ENCODE measurements at regions not wholly inside any gene's neighbourhood (a gene's known extent, or its start where the extent isn't known, plus 50 kb on each side); places are given as distances from the start of the nearest gene placed in this dataset.
"Not testable (repeated sequence)": the region's sequence is repeated elsewhere in the genome, so short reads cannot be mapped to it uniquely, and the experiment has no call there.

DNA sequence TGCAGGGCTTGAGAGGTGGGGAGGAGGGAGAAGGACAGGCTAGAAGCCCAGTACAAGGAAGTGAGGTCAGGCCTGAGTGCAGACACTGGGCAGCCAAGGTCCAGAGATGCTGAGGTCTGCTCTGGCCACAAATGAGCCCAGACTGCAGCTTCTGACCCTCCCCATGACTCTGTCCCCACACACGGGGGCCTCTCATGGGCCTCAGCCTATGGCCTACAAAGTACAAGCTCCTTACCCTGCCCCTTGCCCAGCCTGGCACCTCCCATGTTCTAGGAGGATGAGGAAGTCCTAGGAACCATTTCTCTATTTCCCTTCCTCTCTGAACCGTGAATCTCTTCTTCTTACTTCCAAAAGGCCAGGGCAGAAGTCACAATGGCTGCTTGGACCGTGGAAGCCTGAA, 193.8 kb downstream of the ANKRD30B start:
- no peaks in the 10 kb centered on the region for H3K9me3 Mint-ChIP-seq
- DNase-seq = no peak
- ChIA-PET CTCF (no interaction called here), POLR2A (no interaction called here)
- H3K4me3 Mint-ChIP-seq = no peak overlapping the region
- no peaks in the 10 kb centered on the region for H3K4me1 Mint-ChIP-seq
- no peak overlapping the region for H3K27ac Mint-ChIP-seq
- H3K27me3 Mint-ChIP-seq = no peaks in the 10 kb centered on the region
- no peaks in the 10 kb centered on the region for H3K36me3 Mint-ChIP-seq (ENCODE audit: low read depth)

DNA sequence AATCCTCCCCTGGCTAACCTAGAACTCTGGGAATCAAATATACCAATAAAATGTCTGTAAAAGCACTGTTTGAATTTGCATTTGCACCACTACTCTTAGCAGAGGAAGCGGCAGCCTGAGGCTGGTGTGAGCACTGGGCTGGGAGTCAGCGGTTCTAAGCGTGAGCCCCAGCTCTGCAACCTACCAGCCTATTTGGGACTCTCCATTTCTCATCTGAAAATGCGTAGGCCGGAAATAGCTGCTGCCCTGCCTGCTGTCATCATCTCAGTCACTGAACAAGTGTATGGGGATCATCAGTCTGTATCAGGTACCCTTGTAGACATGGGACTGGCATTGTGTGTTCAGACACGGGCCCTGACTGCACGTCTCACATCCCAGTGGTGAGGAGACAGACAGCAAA, 194.3 kb downstream of the ANKRD30B start:
- no peaks in the 10 kb centered on the region for H3K4me1 Mint-ChIP-seq
- no peaks in the 10 kb centered on the region for H3K9me3 Mint-ChIP-seq
- no peaks in the 10 kb centered on the region for H3K27me3 Mint-ChIP-seq
- no peaks in the 10 kb centered on the region for H3K36me3 Mint-ChIP-seq (ENCODE audit: low read depth)
- H3K27ac Mint-ChIP-seq = no peak overlapping the region
- no peak for DNase-seq
- H3K4me3 Mint-ChIP-seq = no peak overlapping the region
- CTCF ChIA-PET = no interaction called here
- POLR2A ChIA-PET = no interaction called here

DNA sequence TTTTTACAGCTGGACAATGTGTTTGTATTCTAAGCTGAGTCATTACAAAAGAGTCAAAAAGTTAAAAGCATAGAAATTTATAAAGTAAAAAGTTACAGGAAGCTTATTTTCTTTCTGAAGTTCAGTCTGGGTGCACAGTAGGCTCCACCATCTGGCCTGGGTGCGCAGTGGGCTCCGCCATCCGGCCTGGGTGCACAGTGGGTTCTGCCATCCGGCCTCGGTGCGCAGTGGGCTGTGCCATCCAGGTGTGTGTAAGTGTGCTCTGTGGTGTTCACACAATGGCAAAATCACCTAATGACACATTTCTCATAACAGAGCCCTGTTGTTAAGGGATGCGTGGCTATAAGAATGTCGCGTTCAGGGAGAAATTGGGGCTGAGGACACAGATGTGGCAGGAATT, 195.5 kb downstream of the ANKRD30B start:
- Mint-ChIP-seq H3K9me3 (no peaks in the 10 kb centered on the region), H3K27me3 (no peaks in the 10 kb centered on the region), H3K36me3 (ENCODE audit: low read depth) (no peaks in the 10 kb centered on the region), H3K4me3 (no peak overlapping the region), H3K27ac (no peak overlapping the region), H3K4me1 (no peaks in the 10 kb centered on the region)
- CTCF ChIA-PET = no interaction called here
- DNase-seq = no peak
- POLR2A ChIA-PET = no interaction called here

GRCh38 chr18:14943967-14944636, 196.1 kb downstream of the ANKRD30B start:
- Mint-ChIP-seq H3K4me3 (no peak overlapping the region), H3K27ac (no peak overlapping the region), H3K36me3 (ENCODE audit: low read depth) (no peaks in the 10 kb centered on the region), H3K9me3 (no peaks in the 10 kb centered on the region), H3K4me1 (no peaks in the 10 kb centered on the region), H3K27me3 (no peaks in the 10 kb centered on the region)
- ChIA-PET POLR2A (no interaction called here), CTCF (no interaction called here)
- DNase-seq = no peak

DNA sequence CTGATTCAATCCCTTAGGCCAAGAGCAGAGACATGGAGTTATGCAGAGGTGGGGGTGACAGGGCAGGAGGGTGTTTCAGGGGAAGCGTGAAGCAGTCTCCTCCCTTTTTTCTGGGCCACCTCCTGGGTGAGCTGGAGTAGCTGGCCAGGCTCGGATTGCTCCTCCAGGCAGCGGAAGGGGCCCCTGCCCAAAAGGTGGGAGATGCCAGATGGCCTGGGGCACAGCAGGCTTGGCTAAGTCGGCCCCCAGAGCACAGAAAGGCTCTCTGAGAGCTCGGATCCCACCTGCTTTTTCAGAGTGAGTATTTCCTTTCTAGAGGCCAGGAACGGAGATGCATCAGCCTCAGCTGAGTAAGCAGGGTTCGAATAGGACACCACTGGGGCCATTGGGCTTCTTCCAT, 196.9 kb downstream of the ANKRD30B start:
- Mint-ChIP-seq H3K9me3 (no peaks in the 10 kb centered on the region), H3K27me3 (no peaks in the 10 kb centered on the region), H3K4me3 (no peak overlapping the region), H3K36me3 (ENCODE audit: low read depth) (no peaks in the 10 kb centered on the region), H3K4me1 (no peaks in the 10 kb centered on the region), H3K27ac (no peak overlapping the region)
- POLR2A ChIA-PET = no interaction called here
- CTCF ChIA-PET = no interaction called here
- DNase-seq = no peak

DNA sequence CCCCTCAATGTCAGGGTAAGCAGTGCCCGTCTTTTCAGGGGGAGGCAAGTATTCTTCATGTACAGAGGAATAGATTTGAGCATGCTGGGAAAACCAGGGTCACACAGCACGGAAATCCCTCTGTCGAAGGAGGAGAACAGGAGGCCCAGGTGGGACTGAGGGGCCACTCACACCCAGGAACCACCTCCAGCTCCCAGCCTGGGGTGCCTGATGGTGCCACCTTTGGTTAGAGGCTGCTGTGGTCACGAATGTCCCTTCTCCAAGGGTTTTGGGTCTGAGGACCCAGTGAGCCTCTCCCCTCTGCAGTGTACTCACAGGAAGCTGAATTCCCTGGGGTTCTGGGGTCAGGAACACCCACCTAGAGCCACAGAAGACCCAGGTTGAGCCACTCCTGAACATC, 197.3 kb downstream of the ANKRD30B start:
- H3K9me3 Mint-ChIP-seq = no peaks in the 10 kb centered on the region
- POLR2A ChIA-PET = no interaction called here
- no peaks in the 10 kb centered on the region for H3K4me1 Mint-ChIP-seq
- no peak overlapping the region for H3K4me3 Mint-ChIP-seq
- no peaks in the 10 kb centered on the region for H3K36me3 Mint-ChIP-seq (ENCODE audit: low read depth)
- no peak for DNase-seq
- no peak overlapping the region for H3K27ac Mint-ChIP-seq
- no peaks in the 10 kb centered on the region for H3K27me3 Mint-ChIP-seq
- CTCF ChIA-PET = no interaction called here

- Mint-ChIP-seq H3K36me3 (ENCODE audit: low read depth) (no peaks in the 10 kb centered on the region), H3K4me3 (no peak overlapping the region), H3K9me3 (no peaks in the 10 kb centered on the region), H3K27ac (no peak overlapping the region), H3K4me1 (no peaks in the 10 kb centered on the region), H3K27me3 (no peaks in the 10 kb centered on the region)
- ChIA-PET POLR2A (no interaction called here), CTCF (no interaction called here)
- DNase-seq = no peak
Observed at GRCh38 chr18:14945984-14946383, 198.0 kb downstream of the ANKRD30B start.

DNA sequence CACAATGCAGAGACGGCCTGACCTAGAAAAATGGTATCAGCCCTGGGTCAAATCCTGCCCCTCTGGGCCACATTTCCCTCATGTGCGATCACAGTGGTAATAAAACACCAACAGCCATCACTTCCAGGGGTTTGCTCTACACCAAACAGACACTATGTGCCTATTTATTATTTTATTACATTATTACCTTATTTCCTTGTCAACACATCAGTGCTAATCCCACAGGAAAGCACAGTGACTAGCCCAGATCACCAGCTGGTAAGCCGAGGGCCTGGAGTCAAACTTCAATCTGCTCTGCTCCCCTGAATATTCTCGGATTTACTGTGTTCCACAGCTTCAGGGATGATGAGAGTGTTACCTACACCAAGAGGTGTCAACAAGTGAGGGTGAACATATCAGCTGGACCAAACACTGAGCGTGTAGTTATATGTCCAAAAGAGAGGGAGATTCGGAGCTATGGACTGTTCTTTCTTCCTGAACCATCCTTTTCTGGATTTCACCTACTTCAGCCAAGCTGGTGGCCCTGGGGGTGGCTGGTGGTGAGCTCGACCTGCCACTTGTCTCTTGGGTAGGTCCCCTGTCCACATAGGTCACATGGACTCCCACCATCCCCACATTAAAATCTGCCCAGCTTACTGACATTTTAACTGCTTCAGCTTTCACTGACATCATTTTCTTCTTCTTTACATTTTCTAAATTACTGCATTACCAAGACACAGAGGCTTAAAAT, 198.9 kb downstream of the ANKRD30B start:
- DNase-seq; H3K4me3 Mint-ChIP-seq; H3K4me1 Mint-ChIP-seq; H3K36me3 Mint-ChIP-seq (ENCODE audit: low read depth); H3K27me3 Mint-ChIP-seq; H3K27ac Mint-ChIP-seq; CTCF ChIA-PET; POLR2A ChIA-PET; H3K9me3 Mint-ChIP-seq: not testable (repeated sequence)

DNA sequence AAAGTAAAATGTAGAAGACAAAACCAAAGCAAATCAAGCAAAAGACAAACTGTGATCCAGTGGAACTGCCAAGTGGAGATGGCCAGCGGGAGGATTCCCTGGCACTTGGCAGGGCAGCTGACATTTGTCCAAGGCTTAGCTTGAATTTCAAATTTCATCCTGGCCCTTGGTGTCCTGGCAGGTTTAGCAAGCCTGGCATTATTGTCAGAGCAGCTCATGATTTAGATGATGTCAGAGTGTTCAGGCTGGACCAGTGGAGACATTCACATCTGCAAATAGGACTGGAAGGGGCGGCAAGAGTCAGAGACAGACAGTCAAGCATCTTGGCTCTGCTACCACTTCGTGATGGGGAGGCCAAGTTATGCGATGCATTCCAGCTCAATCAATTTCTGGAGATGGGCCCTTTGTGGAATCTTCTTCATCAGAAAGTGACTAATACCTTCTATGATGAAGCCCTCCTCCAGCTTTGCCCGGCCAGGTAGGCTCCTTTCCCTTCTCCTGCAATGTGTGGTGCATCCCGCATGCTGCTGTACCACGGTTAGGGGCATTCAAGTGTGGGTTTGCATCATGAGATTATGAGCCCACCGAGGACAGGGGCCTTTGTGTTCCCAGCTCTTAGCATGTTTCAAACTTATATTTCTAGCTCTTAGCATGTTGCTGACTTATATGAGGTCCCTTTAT, 199.7 kb downstream of the ANKRD30B start:
- no peaks in the 10 kb centered on the region for H3K4me1 Mint-ChIP-seq
- no peak for DNase-seq
- no peaks in the 10 kb centered on the region for H3K27me3 Mint-ChIP-seq
- ChIA-PET POLR2A (no interaction called here), CTCF (no interaction called here)
- H3K9me3 Mint-ChIP-seq = no peaks in the 10 kb centered on the region
- H3K4me3 Mint-ChIP-seq = no peak overlapping the region
- H3K36me3 Mint-ChIP-seq (ENCODE audit: low read depth) = no peaks in the 10 kb centered on the region
- H3K27ac Mint-ChIP-seq = no peak overlapping the region

- H3K9me3 Mint-ChIP-seq = no peaks in the 10 kb centered on the region
- no peak overlapping the region for H3K27ac Mint-ChIP-seq
- POLR2A ChIA-PET = no interaction called here
- H3K4me1 Mint-ChIP-seq = no peaks in the 10 kb centered on the region
- no peaks in the 10 kb centered on the region for H3K36me3 Mint-ChIP-seq (ENCODE audit: low read depth)
- no peaks in the 10 kb centered on the region for H3K27me3 Mint-ChIP-seq
- CTCF ChIA-PET = no interaction called here
- H3K4me3 Mint-ChIP-seq = no peak overlapping the region
- DNase-seq = no peak
Observed at GRCh38 chr18:14948163-14948540, 200.2 kb downstream of the ANKRD30B start.

DNA sequence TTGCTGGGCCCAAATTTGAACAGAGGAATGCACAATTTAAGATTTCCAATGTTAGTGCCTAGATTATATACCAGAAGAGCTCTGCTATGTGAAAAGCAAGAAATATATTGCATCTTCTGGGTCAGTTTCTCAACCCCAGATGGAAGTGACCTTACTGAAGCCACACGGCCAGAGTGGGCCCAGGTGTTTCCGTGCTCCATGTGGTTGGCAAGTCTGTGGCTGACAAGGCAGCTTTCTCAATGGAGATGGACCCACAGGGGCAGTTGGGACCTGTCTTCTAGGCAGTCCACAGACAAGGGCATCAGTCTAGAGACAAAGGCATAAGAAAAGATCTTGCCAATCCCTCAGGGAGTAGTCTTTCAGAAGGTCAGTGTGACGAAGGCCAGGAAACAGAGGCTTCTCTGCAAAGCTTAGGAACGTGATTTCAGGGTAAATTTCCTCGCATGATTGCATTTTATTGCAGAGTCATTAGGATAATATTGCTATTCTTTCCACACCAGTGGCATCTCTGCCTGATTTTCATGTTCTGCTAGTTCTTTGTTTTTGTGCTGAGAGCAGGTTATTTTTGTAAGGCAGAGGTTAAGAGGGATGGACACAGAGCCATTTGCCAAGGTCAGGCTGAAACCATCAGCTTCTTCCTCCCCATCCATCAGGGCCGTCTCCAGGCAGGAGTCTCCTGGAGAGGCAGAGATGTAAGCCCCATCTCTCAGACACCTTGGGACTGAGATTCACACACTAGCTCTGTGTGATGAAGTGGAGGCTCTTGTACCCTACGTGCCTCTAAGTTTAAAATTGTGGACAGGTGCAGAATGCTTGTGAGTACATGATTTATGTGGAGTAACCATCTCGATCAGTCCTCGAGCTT, 202.1 kb downstream of the ANKRD30B start:
- Mint-ChIP-seq H3K9me3 (no peaks in the 10 kb centered on the region), H3K27ac (no peak overlapping the region), H3K4me1 (no peaks in the 10 kb centered on the region), H3K27me3 (no peaks in the 10 kb centered on the region), H3K4me3 (no peak overlapping the region), H3K36me3 (ENCODE audit: low read depth) (no peaks in the 10 kb centered on the region)
- ChIA-PET CTCF (no interaction called here), POLR2A (no interaction called here)
- DNase-seq = no peak

- DNase-seq; CTCF ChIA-PET; H3K36me3 Mint-ChIP-seq (ENCODE audit: low read depth); H3K27me3 Mint-ChIP-seq; H3K27ac Mint-ChIP-seq; POLR2A ChIA-PET; H3K4me3 Mint-ChIP-seq; H3K4me1 Mint-ChIP-seq; H3K9me3 Mint-ChIP-seq: not testable (repeated sequence)
Observed at GRCh38 chr18:14952444-14953077, 204.6 kb downstream of the ANKRD30B start.

DNA sequence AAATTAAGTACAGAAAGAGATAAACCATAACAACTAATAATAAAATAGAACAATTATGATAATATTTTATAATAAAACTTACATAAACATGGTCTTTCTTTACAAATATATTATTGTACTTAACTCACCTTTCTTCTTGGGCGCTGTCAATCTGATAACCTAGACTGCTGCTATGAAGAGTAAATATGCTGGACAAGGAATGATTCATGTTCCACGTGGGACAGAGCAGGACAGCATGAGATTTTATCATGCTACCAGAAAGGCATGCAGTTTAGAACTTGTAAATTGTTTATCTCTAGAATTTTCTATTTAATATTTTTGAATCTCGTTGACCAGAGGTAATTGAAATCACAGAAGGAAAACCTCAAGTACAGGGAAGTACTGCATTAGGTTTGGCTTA, 210.7 kb downstream of the ANKRD30B start:
- Mint-ChIP-seq H3K4me3 (no peak overlapping the region), H3K9me3 (no peaks in the 10 kb centered on the region), H3K27ac (no peak overlapping the region), H3K4me1 (no peaks in the 10 kb centered on the region), H3K36me3 (ENCODE audit: low read depth) (no peaks in the 10 kb centered on the region), H3K27me3 (no peaks in the 10 kb centered on the region)
- no peak for DNase-seq
- POLR2A ChIA-PET = no interaction called here
- CTCF ChIA-PET = no interaction called here
